OCI-LY3 (cell line): ENCODE measurements at regions not wholly inside any gene's neighbourhood (a gene's known extent, or its start where the extent isn't known, plus 50 kb on each side); places are given as distances from the start of the nearest gene placed in this dataset.
A peak's percentile ranks its signal among the peaks of the same experiment; 100 is the strongest.

ENCODE experiments used
- H2AFZ ChIP-seq: fragments of 200-600, 300-600 bp; shearing (Covaris generic); 2 replicates; pipeline ENCODE4 v1.6.0; 2014; ENCODE audit warnings: antibody characterized with exemption, low read depth, low read length
- H3K27ac ChIP-seq: fragments of 200-600, 300-600 bp; sonication (generic); 2 replicates; pipeline ENCODE4 v1.5.1; 2014; ENCODE audit warnings: mild to moderate bottlenecking, low read length, moderate library complexity, mixed read lengths
- H3K27me3 ChIP-seq: fragments of 200-600, 300-600 bp; sonication (generic); 2 replicates; pipeline ENCODE4 v1.6.1; 2014; ENCODE audit warnings: low read depth, low read length, mixed read lengths
- H3K36me3 ChIP-seq: fragments of 200-600, 300-600 bp; sonication (generic); replicated peaks from 2 replicates; pipeline ENCODE3; 2014; ENCODE audit warnings: low read depth, low read length, mixed read lengths
- H3K4me1 ChIP-seq: fragments of 300-600, 200-600 bp; sonication (generic); 2 replicates; pipeline ENCODE4 v1.6.1; 2014; ENCODE audit warnings: low read length, mixed read lengths
- H3K4me2 ChIP-seq: fragments of 200-600, 300-600 bp; sonication (generic); 2 replicates; pipeline ENCODE4 v1.6.1; 2014; ENCODE audit warnings: low read length, mixed read lengths
- H3K4me3 ChIP-seq: fragments of 300-600, 200-600 bp; sonication (generic); 2 replicates; pipeline ENCODE4 v1.5.1; 2014; ENCODE audit warnings: antibody characterized with exemption, mild to moderate bottlenecking, low read length, moderate library complexity
- H3K79me2 ChIP-seq: fragments of 300-600, 200-600 bp; shearing (Covaris generic); 2 replicates; pipeline ENCODE4 v1.6.1; 2014; ENCODE audit warnings: mild to moderate bottlenecking, low read length, mixed read lengths
- H3K9ac ChIP-seq: fragments of 300-600, 200-600 bp; shearing (Covaris generic); 2 replicates; pipeline ENCODE4 v1.6.0; 2014; ENCODE audit warnings: mild to moderate bottlenecking, low read length, moderate library complexity
- H3K9me3 ChIP-seq: fragments of 200-600, 300-600 bp; shearing (Covaris generic); 2 replicates; pipeline ENCODE4 v1.6.1; 2014; ENCODE audit warnings: low read length, mixed read lengths; ENCODE audit not compliant: insufficient read depth
- H4K20me1 ChIP-seq: fragments of 200-600, 300-600 bp; sonication (generic); 2 replicates; pipeline ENCODE4 v1.6.1; 2016; ENCODE audit warnings: low read length, mixed read lengths; ENCODE audit not compliant: insufficient read depth
- EZH2phosphoT487 ChIP-seq: fragments of 200-600 bp; shearing (Covaris generic); IDR thresholded peaks from 2 replicates; pipeline ENCODE4 v1.6.1; 2018; ENCODE audit warnings: antibody characterized with exemption, mixed run types, low read depth
- TF ChIP-seq, protein P1 (sequence below): fragments of 200-600, 300-600 bp; sonication (generic); IDR thresholded peaks from 2 replicates; pipeline ENCODE4 v1.5.1; 2014; ENCODE audit warnings: antibody characterized with exemption, low read length, low read depth

DNA sequence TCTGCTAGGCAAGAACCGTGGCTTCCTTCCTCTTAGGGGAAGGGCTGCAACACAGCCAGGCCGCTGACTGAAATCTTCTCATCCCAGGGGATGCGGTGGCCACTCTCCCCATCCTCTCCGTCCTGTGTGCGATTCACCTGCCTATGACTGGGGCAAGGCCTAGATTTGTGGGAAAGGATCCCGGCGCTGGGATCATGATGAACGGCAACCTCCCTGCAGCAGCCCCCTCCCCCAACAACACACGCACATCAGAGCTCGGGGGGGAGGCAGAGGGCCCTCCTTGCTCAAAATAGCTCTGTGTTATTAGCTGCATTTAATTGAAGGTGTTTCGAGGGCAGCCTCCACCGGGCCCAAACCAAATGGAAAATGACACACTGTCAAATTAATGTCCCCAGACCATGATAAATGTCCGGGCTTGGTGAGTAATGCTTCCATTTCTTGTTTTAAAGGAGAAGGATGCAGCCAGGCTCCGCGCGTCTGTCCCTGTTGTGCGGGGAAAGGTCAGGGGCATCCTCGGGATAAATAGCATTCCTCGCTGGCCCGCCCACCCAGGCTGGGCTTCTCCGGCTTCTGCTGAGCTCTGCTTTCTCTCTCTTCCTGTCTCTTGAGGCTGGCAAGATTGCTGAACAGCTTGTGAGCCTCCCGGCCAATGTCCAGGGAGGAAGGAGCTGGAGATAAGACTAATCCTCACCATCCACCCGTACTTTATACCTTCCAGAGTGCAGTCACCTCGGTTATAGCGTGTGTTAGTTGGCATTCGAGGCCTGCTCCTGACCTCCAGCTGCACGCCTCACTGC lies 56.4 kb upstream of the TLE3 start:
- H3K27ac ChIP-seq: no peak overlapping the region
- H3K4me2 ChIP-seq: no peak overlapping the region
- H3K36me3 ChIP-seq: no peaks in the 10 kb centered on the region
- H3K4me1 ChIP-seq: peaks cover 29% of the 10 kb centered on the region
- no peak overlapping the region for H2AFZ ChIP-seq
- H3K9ac ChIP-seq: no peak overlapping the region
- TF ChIP-seq, protein P1, sequence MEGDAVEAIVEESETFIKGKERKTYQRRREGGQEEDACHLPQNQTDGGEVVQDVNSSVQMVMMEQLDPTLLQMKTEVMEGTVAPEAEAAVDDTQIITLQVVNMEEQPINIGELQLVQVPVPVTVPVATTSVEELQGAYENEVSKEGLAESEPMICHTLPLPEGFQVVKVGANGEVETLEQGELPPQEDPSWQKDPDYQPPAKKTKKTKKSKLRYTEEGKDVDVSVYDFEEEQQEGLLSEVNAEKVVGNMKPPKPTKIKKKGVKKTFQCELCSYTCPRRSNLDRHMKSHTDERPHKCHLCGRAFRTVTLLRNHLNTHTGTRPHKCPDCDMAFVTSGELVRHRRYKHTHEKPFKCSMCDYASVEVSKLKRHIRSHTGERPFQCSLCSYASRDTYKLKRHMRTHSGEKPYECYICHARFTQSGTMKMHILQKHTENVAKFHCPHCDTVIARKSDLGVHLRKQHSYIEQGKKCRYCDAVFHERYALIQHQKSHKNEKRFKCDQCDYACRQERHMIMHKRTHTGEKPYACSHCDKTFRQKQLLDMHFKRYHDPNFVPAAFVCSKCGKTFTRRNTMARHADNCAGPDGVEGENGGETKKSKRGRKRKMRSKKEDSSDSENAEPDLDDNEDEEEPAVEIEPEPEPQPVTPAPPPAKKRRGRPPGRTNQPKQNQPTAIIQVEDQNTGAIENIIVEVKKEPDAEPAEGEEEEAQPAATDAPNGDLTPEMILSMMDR: no peak
- TF ChIP-seq EZH2phosphoT487: no peak
- no peaks in the 10 kb centered on the region for H3K27me3 ChIP-seq
- H3K79me2 ChIP-seq: no peaks in the 10 kb centered on the region
- no peak overlapping the region for H3K4me3 ChIP-seq
- H3K9me3 ChIP-seq: no peaks in the 10 kb centered on the region
- no peaks in the 10 kb centered on the region for H4K20me1 ChIP-seq

GRCh38 chr15:70152070-70152480 lies 54.4 kb upstream of the TLE3 start:
- no peaks in the 10 kb centered on the region for H4K20me1 ChIP-seq
- H2AFZ ChIP-seq: peak overlapping the region; percentile 56
- H3K9ac ChIP-seq: peak overlapping the region; percentile 4; the same call in 1 of the 2 replicates
- H3K36me3 ChIP-seq: no peaks in the 10 kb centered on the region
- H3K27me3 ChIP-seq: no peaks in the 10 kb centered on the region
- peak overlapping the region; percentile 23 for H3K4me2 ChIP-seq
- no peaks in the 10 kb centered on the region for H3K9me3 ChIP-seq
- TF ChIP-seq, protein P1: no peak
- no peak for TF ChIP-seq EZH2phosphoT487
- no peaks in the 10 kb centered on the region for H3K79me2 ChIP-seq
- peaks cover 47% of the 10 kb centered on the region for H3K4me1 ChIP-seq
- peak overlapping the region; percentile 8; the same call in 1 of the 2 replicates for H3K27ac ChIP-seq
- no peak overlapping the region for H3K4me3 ChIP-seq

- no peaks in the 10 kb centered on the region for H3K36me3 ChIP-seq
- H3K27me3 ChIP-seq: no peaks in the 10 kb centered on the region
- H3K27ac ChIP-seq: peak overlapping the region; percentile 8; the same call in 1 of the 2 replicates
- H4K20me1 ChIP-seq: no peaks in the 10 kb centered on the region
- no peak overlapping the region; the same call in 1 of the 2 replicates for H2AFZ ChIP-seq
- peak overlapping the region; percentile 23 for H3K4me2 ChIP-seq
- no peaks in the 10 kb centered on the region for H3K79me2 ChIP-seq
- no peaks in the 10 kb centered on the region for H3K9me3 ChIP-seq
- peaks cover 47% of the 10 kb centered on the region for H3K4me1 ChIP-seq
- peak overlapping the region; percentile 1; the same call in 1 of the 2 replicates for H3K9ac ChIP-seq
- H3K4me3 ChIP-seq: no peak overlapping the region
- TF ChIP-seq EZH2phosphoT487: no peak
- TF ChIP-seq, protein P1: no peak
These were observed 53.7 kb upstream of the TLE3 start for GRCh38 chr15:70151462-70151861.

GRCh38 chr15:70151003-70151402 lies 53.3 kb upstream of the TLE3 start:
- H3K27ac ChIP-seq: no peak overlapping the region
- H3K9me3 ChIP-seq: no peaks in the 10 kb centered on the region
- H3K36me3 ChIP-seq: no peaks in the 10 kb centered on the region
- H4K20me1 ChIP-seq: no peaks in the 10 kb centered on the region
- peaks cover 47% of the 10 kb centered on the region for H3K4me1 ChIP-seq
- peak overlapping the region; percentile 23; the same call in 1 of the 2 replicates for H3K4me2 ChIP-seq
- no peak overlapping the region for H2AFZ ChIP-seq
- no peak overlapping the region for H3K9ac ChIP-seq
- no peaks in the 10 kb centered on the region for H3K79me2 ChIP-seq
- TF ChIP-seq, protein P1: no peak
- no peak for TF ChIP-seq EZH2phosphoT487
- no peak overlapping the region for H3K4me3 ChIP-seq
- H3K27me3 ChIP-seq: no peaks in the 10 kb centered on the region
